Left lung (tissue), 4 donors: ENCODE measurements at regions not wholly inside any gene's neighbourhood (a gene's known extent, or its start where the extent isn't known, plus 50 kb on each side); places are given as distances from the start of the nearest gene placed in this dataset.

Source experiments
- ATAC-seq: fragments of 200-7000 bp; cut with Tn5 transposase; one replicate; pipeline ENCODE4 v1.9.1; 2020; ENCODE audit warnings: moderate library complexity
- DNase-seq, 4 donors: peaks; one replicate each; pipeline ENCODE4 v3.0.0-alpha.2; 2013 to 2020
- H3K27ac ChIP-seq, 2 donors: fragments of 200-600 bp; sonication (generic) in 1 of 2; one replicate each; pipeline versions ENCODE4 v1.5.0 to v1.8.0; 2020 to 2021
- H3K27me3 ChIP-seq, 2 donors: fragments of 200-600 bp; sonication (generic) in 1 of 2; one replicate each; pipeline versions ENCODE4 v1.5.0 to v1.8.0; 2020 to 2021
- H3K36me3 ChIP-seq, 2 donors: fragments of 200-600 bp; sonication (generic) in 1 of 2; one replicate each; pipeline versions ENCODE4 v1.5.0 to v1.8.0; 2020 to 2021
- H3K4me1 ChIP-seq, 2 donors: fragments of 200-600 bp; one replicate each; pipeline ENCODE4 v1.8.0; 2021
- H3K4me3 ChIP-seq, 2 donors: fragments of 200-600 bp; sonication (generic) in 1 of 2; one replicate each; pipeline versions ENCODE4 v1.5.0 to v1.8.0; 2020 to 2021; ENCODE audit warnings: mild to moderate bottlenecking in 1 of 2
- H3K9me3 ChIP-seq, 2 donors: fragments of 200-600 bp; sonication (generic) in 1 of 2; one replicate each; pipeline versions ENCODE4 v1.5.0 to v1.8.0; 2020 to 2021
- intact Hi-C, 2 donors: fragments of 100-400 bp; cut with DNase I; formaldehyde crosslinking; loops; one replicate each; pipeline versions ENCODE4 v1.11.2 to v1.14.2; 2022
- TF ChIP-seq, protein P1 (sequence below), 2 donors: fragments of 200-600 bp; sonication (generic) in 1 of 2; IDR thresholded peaks; one replicate each; pipeline versions ENCODE4 v1.5.0 to v1.8.0; 2021; ENCODE audit warnings: antibody characterized with exemption in 2 of 2
- donor health status: DM: no; HTN: yes; CAD: no.
- donor health status: DM: no; HTN: no; CAD: no.

DNA sequence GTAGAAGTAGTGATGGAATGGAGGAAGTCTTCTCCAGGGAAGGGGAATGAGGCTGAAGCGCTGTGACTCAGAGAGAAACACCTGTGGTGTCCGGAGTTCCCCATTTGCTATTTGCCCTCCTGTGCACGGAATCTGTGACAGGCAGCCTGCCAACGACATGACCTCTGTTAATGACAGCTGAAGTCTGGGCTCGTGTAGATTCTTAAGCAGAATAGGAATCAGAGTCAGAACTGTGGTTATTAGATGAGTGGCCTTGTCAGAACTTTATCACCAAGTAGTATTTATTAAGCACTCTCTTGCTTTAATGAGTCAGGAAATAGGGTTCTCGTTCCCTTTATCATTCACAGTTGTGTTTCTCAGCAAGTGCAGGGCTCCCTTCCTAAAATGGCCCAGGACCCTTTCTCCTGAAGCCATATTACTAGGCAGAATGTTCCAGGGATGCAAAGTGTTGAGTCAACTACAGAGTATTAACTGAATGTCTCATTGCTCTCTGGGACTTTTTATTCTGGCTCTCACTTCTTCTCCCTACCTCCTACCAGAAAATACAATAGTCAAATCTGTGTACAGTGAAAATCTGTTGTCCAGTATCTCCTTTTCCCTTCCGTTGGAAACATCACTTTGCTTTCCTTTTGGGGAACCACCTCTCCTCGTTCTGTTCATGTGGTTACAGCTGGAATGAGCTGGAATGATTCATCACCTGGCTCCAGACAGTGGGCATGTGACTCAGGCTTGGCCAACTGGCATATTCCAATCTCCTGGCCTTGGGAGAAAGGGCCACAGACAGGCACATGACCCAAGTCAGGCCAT lies 77.8 kb upstream of the MAX start:
- Histone ChIP-seq H3K4me1 (peaks cover 0 to 12% of the 10 kb centered on the region in 2 donors), H3K27ac (no peak overlapping the region), H3K9me3 (peaks cover 0 to 11% of the 10 kb centered on the region in 2 donors), H3K27me3 (no peaks in the 10 kb centered on the region), H3K4me3 (no peak overlapping the region), H3K36me3 (no peaks in the 10 kb centered on the region)
- DNase-seq (peak in 1 of 4 donors; percentile 70), ATAC-seq (peak; percentile 88)
- intact Hi-C loops, result no loop called here
- TF ChIP-seq, protein P1, sequence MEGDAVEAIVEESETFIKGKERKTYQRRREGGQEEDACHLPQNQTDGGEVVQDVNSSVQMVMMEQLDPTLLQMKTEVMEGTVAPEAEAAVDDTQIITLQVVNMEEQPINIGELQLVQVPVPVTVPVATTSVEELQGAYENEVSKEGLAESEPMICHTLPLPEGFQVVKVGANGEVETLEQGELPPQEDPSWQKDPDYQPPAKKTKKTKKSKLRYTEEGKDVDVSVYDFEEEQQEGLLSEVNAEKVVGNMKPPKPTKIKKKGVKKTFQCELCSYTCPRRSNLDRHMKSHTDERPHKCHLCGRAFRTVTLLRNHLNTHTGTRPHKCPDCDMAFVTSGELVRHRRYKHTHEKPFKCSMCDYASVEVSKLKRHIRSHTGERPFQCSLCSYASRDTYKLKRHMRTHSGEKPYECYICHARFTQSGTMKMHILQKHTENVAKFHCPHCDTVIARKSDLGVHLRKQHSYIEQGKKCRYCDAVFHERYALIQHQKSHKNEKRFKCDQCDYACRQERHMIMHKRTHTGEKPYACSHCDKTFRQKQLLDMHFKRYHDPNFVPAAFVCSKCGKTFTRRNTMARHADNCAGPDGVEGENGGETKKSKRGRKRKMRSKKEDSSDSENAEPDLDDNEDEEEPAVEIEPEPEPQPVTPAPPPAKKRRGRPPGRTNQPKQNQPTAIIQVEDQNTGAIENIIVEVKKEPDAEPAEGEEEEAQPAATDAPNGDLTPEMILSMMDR (IDR thresholded peaks at IDR 0.05), result no peak

DNA sequence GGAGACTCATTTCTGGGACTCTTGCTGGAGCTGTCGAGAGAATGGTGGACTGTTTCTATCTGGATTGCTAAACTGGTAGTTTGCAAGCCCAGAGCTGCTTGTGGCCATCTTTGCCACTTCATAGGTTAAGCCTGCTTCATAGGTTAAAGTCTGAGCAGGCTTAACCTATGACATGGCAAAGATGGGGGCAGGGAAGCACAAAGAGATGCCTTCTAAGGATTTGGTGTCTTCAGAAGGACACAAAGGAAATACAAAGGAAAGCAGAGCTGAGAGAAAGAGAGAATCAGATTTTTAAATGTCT lies 78.4 kb upstream of the MAX start:
- Histone ChIP-seq H3K27ac (no peak overlapping the region), H3K4me3 (no peak overlapping the region), H3K4me1 (peaks cover 0 to 12% of the 10 kb centered on the region in 2 donors), H3K27me3 (no peaks in the 10 kb centered on the region), H3K36me3 (no peaks in the 10 kb centered on the region), H3K9me3 (peaks cover 0 to 11% of the 10 kb centered on the region in 2 donors)
- TF ChIP-seq, protein P1 (IDR thresholded peaks at IDR 0.05), result no peak
- intact Hi-C loops, result no loop called here
- DNase-seq (no peak), ATAC-seq (no peak)

DNA sequence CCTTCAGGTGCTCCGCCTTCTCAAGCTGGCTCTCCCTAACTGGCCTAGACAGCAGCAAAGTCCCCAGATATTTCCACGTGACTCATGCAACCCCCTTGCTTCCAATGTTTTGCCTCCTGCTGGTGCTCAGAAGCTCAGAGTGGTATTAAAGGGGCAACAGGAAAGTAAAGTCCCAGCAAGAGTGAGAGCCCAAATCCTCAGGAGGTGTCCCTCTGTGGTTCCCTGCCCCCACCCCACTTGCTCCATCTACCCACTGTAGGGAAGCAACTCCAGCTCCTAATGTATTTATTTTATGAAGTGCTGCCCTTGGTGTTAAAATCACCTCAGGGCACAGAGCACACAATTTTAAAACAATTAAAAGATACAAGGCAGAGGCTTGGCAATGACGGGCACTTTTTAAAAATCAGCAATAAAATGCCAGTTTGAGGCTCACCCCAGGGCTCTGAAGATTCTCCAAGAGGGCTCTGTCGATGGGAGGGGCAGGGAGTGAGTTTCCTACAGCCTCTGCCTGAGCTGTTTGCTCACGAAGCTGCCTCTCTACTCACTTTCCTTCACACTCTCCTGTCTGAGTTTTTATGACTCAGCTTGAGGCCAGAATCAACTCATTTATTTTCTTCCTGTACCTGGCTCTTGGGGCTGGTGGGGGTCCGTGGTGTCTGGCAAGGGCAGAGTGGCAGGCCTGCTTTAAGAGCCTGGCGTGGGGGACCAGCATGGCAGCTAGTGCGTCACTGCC lies 81.9 kb upstream of the MAX start:
- intact Hi-C loops, result no loop called here
- Histone ChIP-seq H3K27me3 (no peaks in the 10 kb centered on the region), H3K4me3 (no peak overlapping the region), H3K36me3 (no peaks in the 10 kb centered on the region), H3K27ac (no peak overlapping the region), H3K9me3 (peaks cover 0 to 11% of the 10 kb centered on the region in 2 donors), H3K4me1 (peaks cover 0 to 12% of the 10 kb centered on the region in 2 donors)
- DNase-seq (no peak), ATAC-seq (no peak)
- TF ChIP-seq, protein P1 (IDR thresholded peaks at IDR 0.05), result no peak

- Histone ChIP-seq H3K36me3 (no peaks in the 10 kb centered on the region), H3K4me1 (no peaks in the 10 kb centered on the region), H3K4me3 (no peak overlapping the region), H3K27me3 (no peaks in the 10 kb centered on the region), H3K9me3 (peaks cover 0 to 11% of the 10 kb centered on the region in 2 donors), H3K27ac (no peak overlapping the region)
- intact Hi-C loops, result no loop called here
- TF ChIP-seq, protein P1 (IDR thresholded peaks at IDR 0.05), result no peak
- ATAC-seq (no peak), DNase-seq (no peak)
Measured at GRCh38 chr14:65185829-65186228, 83.5 kb upstream of the MAX start.

DNA sequence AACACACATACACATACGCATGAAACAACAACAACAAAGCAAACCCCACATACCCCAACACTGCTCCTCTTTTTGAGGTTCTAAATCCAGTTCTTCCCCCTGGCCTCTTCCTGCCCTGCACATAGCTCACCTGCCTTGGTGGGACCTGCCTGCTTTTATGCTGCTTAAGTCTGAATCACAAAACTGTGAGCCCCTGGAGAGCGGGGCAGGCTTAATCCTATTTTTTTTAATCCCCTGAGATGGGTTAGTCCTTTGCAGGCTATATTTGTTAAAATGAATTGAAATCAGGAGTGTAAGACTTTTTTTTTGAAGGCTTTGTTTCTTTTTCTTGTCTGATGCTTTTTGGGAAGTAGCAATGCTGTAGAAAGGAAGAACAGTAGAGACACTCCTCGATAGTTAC lies 84.6 kb upstream of the MAX start:
- Histone ChIP-seq H3K36me3 (no peaks in the 10 kb centered on the region), H3K27me3 (no peaks in the 10 kb centered on the region), H3K9me3 (peaks cover 0 to 9% of the 10 kb centered on the region in 2 donors), H3K27ac (no peak overlapping the region), H3K4me1 (no peaks in the 10 kb centered on the region), H3K4me3 (no peak overlapping the region)
- TF ChIP-seq, protein P1 (IDR thresholded peaks at IDR 0.05), result no peak
- DNase-seq, result no peak
- intact Hi-C loops, result no loop called here
- ATAC-seq, result no peak
